AG09319 (cell line): ENCODE measurements at regions not wholly inside any gene's neighbourhood (a gene's known extent, or its start where the extent isn't known, plus 50 kb on each side); places are given as distances from the start of the nearest gene placed in this dataset.

ENCODE experiments used
- DNase-seq: peaks from one replicate; pipeline ENCODE4 v3.0.0-alpha.2; 2010; ENCODE audit warnings: low read depth; ENCODE audit errors: extremely low read depth
- CTCF ChIP-seq: IDR thresholded peaks from 2 replicates; pipeline ENCODE4 v1.5.1; 2011; ENCODE audit warnings: low read depth, mild to moderate bottlenecking, inconsistent platforms, low read length, moderate library complexity

- DNase-seq: no peak
- TF ChIP-seq CTCF: no peak
Measured at GRCh38 chr16:50989047-50989446, 162.0 kb downstream of the SALL1 start.

- DNase-seq: no peak
- TF ChIP-seq CTCF: no peak
Measured at GRCh38 chr16:50988441-50988840, 162.6 kb downstream of the SALL1 start.

- TF ChIP-seq CTCF: no peak
- no peak for DNase-seq
Measured at GRCh38 chr16:50986453-50986852, 164.6 kb downstream of the SALL1 start.

- no peak for DNase-seq
- TF ChIP-seq CTCF: no peak
Measured at GRCh38 chr16:50985733-50986132, 165.3 kb downstream of the SALL1 start.

- TF ChIP-seq CTCF: no peak
- DNase-seq: no peak
Measured at GRCh38 chr16:50984688-50985087, 166.4 kb downstream of the SALL1 start.

DNA sequence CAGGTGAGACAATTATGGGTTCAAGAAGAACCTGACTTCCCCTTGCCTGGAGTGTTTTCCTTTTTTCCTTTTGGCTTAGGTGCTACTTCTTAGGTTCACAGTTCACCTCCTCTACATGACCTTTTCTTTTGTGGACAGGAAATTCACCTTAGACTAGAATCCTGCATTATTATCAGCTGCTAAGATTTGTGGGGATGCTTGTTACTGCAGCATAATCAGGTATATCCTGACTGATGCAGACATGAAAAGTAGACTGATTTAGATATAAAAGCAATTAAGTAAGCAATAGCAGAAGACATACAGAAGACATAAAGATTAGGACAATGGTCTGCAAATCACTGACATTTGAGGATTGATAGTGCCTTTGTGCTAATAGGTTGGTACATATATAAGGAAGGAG lies 168.3 kb downstream of the SALL1 start:
- no peak for DNase-seq
- no peak for TF ChIP-seq CTCF

- no peak for DNase-seq
- no peak for TF ChIP-seq CTCF
Measured at GRCh38 chr16:50981951-50982350, 169.1 kb downstream of the SALL1 start.
